KMS-11 (cell line): ENCODE measurements at regions not wholly inside any gene's neighbourhood (a gene's known extent, or its start where the extent isn't known, plus 50 kb on each side); places are given as distances from the start of the nearest gene placed in this dataset.

Experiments
- H2AFZ ChIP-seq: fragments of 200-600 bp; sonication (generic); 2 replicates; pipeline ENCODE4 v1.6.1; 2016; ENCODE audit warnings: antibody characterized with exemption, mixed run types, low read depth
- H3K27ac ChIP-seq: fragments of 200-600 bp; sonication (generic); 2 replicates; pipeline ENCODE4 v1.6.1; 2016; ENCODE audit warnings: mild to moderate bottlenecking, mixed run types
- H3K27me3 ChIP-seq: fragments of 200-600 bp; sonication (generic); 2 replicates; pipeline ENCODE4 v1.6.1; 2017; ENCODE audit warnings: mild to moderate bottlenecking, low read depth, mixed run types, moderate library complexity; ENCODE audit not compliant: insufficient read depth
- H3K36me3 ChIP-seq: fragments of 200-600 bp; sonication (generic); 2 replicates; pipeline ENCODE4 v1.6.1; 2017; ENCODE audit warnings: mild to moderate bottlenecking, mixed run types; ENCODE audit not compliant: insufficient read depth
- H3K4me1 ChIP-seq: fragments of 200-600 bp; sonication (generic); 2 replicates; pipeline ENCODE4 v1.6.1; 2016; ENCODE audit warnings: mild to moderate bottlenecking, low read depth, mixed run types; ENCODE audit not compliant: poor library complexity, severe bottlenecking
- H3K4me2 ChIP-seq: fragments of 200-600 bp; sonication (generic); 2 replicates; pipeline ENCODE4 v1.7.0; 2016; ENCODE audit warnings: mild to moderate bottlenecking, mixed run types
- H3K4me3 ChIP-seq: fragments of 200-600 bp; sonication (generic); IDR thresholded peaks from 2 replicates; pipeline ENCODE4 v1.6.1; 2017; ENCODE audit warnings: low read depth, low read length, mixed read lengths; ENCODE audit not compliant: insufficient read depth
- H3K79me2 ChIP-seq: fragments of 200-600 bp; sonication (generic); 2 replicates; pipeline ENCODE4 v1.6.1; 2016; ENCODE audit warnings: low read depth, mixed run types; ENCODE audit not compliant: insufficient read depth
- H3K9ac ChIP-seq: fragments of 200-600 bp; sonication (generic); 2 replicates; pipeline ENCODE4 v1.6.1; 2016; ENCODE audit warnings: mild to moderate bottlenecking, mixed run types
- H4K20me1 ChIP-seq: fragments of 200-600 bp; sonication (generic); 2 replicates; pipeline ENCODE4 v1.6.1; 2016; ENCODE audit warnings: mild to moderate bottlenecking, mixed run types; ENCODE audit not compliant: insufficient read depth
- CTCF ChIP-seq: fragments of 200-600 bp; sonication (generic); conservative IDR thresholded peaks from 2 replicates; pipeline ENCODE4 v1.6.1; 2017; ENCODE audit warnings: low read depth, mild to moderate bottlenecking, antibody characterized with exemption, low read length, moderate library complexity, mixed read lengths

- no peak overlapping the region for H3K27ac ChIP-seq
- H3K36me3 ChIP-seq: no peaks in the 10 kb centered on the region
- H3K4me3 ChIP-seq: no peak overlapping the region
- no peaks in the 10 kb centered on the region for H3K4me1 ChIP-seq
- H3K4me2 ChIP-seq: no peak overlapping the region
- no peaks in the 10 kb centered on the region for H4K20me1 ChIP-seq
- TF ChIP-seq CTCF: no peak
- no peak overlapping the region for H2AFZ ChIP-seq
- no peak overlapping the region for H3K9ac ChIP-seq
- no peaks in the 10 kb centered on the region for H3K79me2 ChIP-seq
- no peaks in the 10 kb centered on the region for H3K27me3 ChIP-seq
Measured at GRCh38 chr4:155481150-155481549, 104.4 kb upstream of the MAP9 start.

GRCh38 chr4:155479835-155480234 lies 103.1 kb upstream of the MAP9 start:
- no peaks in the 10 kb centered on the region for H3K27me3 ChIP-seq
- no peak overlapping the region for H3K9ac ChIP-seq
- H3K36me3 ChIP-seq: no peaks in the 10 kb centered on the region
- H2AFZ ChIP-seq: no peak overlapping the region
- TF ChIP-seq CTCF: no peak
- no peaks in the 10 kb centered on the region for H4K20me1 ChIP-seq
- H3K79me2 ChIP-seq: no peaks in the 10 kb centered on the region
- H3K4me3 ChIP-seq: no peak overlapping the region
- H3K27ac ChIP-seq: no peak overlapping the region
- no peaks in the 10 kb centered on the region for H3K4me1 ChIP-seq
- no peak overlapping the region for H3K4me2 ChIP-seq

- Histone ChIP-seq H3K4me3 (no peak overlapping the region), H3K4me1 (no peaks in the 10 kb centered on the region), H3K36me3 (no peaks in the 10 kb centered on the region), H3K9ac (no peak overlapping the region), H3K4me2 (no peak overlapping the region), H3K79me2 (no peaks in the 10 kb centered on the region), H2AFZ (no peak overlapping the region), H3K27ac (no peak overlapping the region), H3K27me3 (no peaks in the 10 kb centered on the region), H4K20me1 (no peaks in the 10 kb centered on the region)
- TF ChIP-seq CTCF: no peak
Measured at GRCh38 chr4:155478336-155478835, 101.6 kb upstream of the MAP9 start.

GRCh38 chr4:155474758-155475157 lies 98.0 kb upstream of the MAP9 start:
- H3K79me2 ChIP-seq: no peaks in the 10 kb centered on the region
- H3K4me3 ChIP-seq: no peak overlapping the region
- no peak overlapping the region for H3K9ac ChIP-seq
- TF ChIP-seq CTCF: no peak
- H2AFZ ChIP-seq: no peak overlapping the region
- H4K20me1 ChIP-seq: no peaks in the 10 kb centered on the region
- H3K27ac ChIP-seq: no peak overlapping the region
- no peak overlapping the region for H3K4me2 ChIP-seq
- H3K4me1 ChIP-seq: no peaks in the 10 kb centered on the region
- H3K36me3 ChIP-seq: no peaks in the 10 kb centered on the region
- no peaks in the 10 kb centered on the region for H3K27me3 ChIP-seq
